GM18507 (cell line): ENCODE measurements at regions not wholly inside any gene's neighbourhood (a gene's known extent, or its start where the extent isn't known, plus 50 kb on each side); places are given as distances from the start of the nearest gene placed in this dataset.

Experiments
- DNase-seq: peaks from one replicate; pipeline ENCODE4 v3.0.0; 2011; ENCODE audit warnings: low read depth; ENCODE audit not compliant: insufficient read length; ENCODE audit errors: extremely low spot score
- FAIRE-seq: peaks from 2 replicates; lab custom pipeline; 2011; peaks lifted over from hg19 to GRCh38; lab: Jason Lieb, UNC

GRCh38 chr2:20132990-20133535 is 81.6 kb upstream of the LAPTM4A start:
- no peak for FAIRE-seq
- no peak for DNase-seq

- DNase-seq (no peak), FAIRE-seq (no peak)
Observed at GRCh38 chr2:20130821-20131645, 79.6 kb upstream of the LAPTM4A start.

- no peak for DNase-seq
- FAIRE-seq, result no peak
Observed at GRCh38 chr2:20130160-20130560, 78.7 kb upstream of the LAPTM4A start.

- DNase-seq (no peak), FAIRE-seq (no peak)
Observed at GRCh38 chr2:20129331-20130159, 78.1 kb upstream of the LAPTM4A start.

GRCh38 chr2:20128506-20129330 is 77.3 kb upstream of the LAPTM4A start:
- no peak for DNase-seq
- no peak for FAIRE-seq

GRCh38 chr2:20126469-20126868 is 75.0 kb upstream of the LAPTM4A start:
- FAIRE-seq, result no peak

GRCh38 chr2:20126040-20126439 is 74.6 kb upstream of the LAPTM4A start:
- no peak for FAIRE-seq
- DNase-seq, result no peak

More at GRCh38 chr2:20126469-20126868, 75.0 kb upstream of the LAPTM4A start:
- no peak for DNase-seq

GRCh38 chr2:20125616-20126015 is 74.2 kb upstream of the LAPTM4A start:
- FAIRE-seq, result no peak
- DNase-seq, result no peak

- FAIRE-seq (no peak), DNase-seq (no peak)
Observed at GRCh38 chr2:20125164-20125563, 73.7 kb upstream of the LAPTM4A start.

- FAIRE-seq (no peak), DNase-seq (no peak)
Observed at GRCh38 chr2:20123871-20124594, 72.6 kb upstream of the LAPTM4A start.

- DNase-seq, result no peak
- FAIRE-seq, result no peak
Observed at GRCh38 chr2:20122864-20123263, 71.4 kb upstream of the LAPTM4A start.

GRCh38 chr2:20120569-20121416 is 69.4 kb upstream of the LAPTM4A start:
- DNase-seq, result no peak
- no peak for FAIRE-seq

GRCh38 chr2:20118051-20118450 is 66.6 kb upstream of the LAPTM4A start:
- no peak for FAIRE-seq

GRCh38 chr2:20115902-20116301 is 64.5 kb upstream of the LAPTM4A start:
- DNase-seq (no peak), FAIRE-seq (no peak)

More at GRCh38 chr2:20118051-20118450, 66.6 kb upstream of the LAPTM4A start:
- no peak for DNase-seq

GRCh38 chr2:20115374-20115773 is 63.9 kb upstream of the LAPTM4A start:
- no peak for DNase-seq
- FAIRE-seq, result no peak

GRCh38 chr2:20113986-20114938 is 62.8 kb upstream of the LAPTM4A start:
- DNase-seq (no peak), FAIRE-seq (no peak)
